AG09309 (cell line): ENCODE measurements at regions not wholly inside any gene's neighbourhood (a gene's known extent, or its start where the extent isn't known, plus 50 kb on each side); places are given as distances from the start of the nearest gene placed in this dataset.

Experiments
- DNase-seq: peaks from one replicate; pipeline ENCODE4 v3.0.0-alpha.2; 2010; ENCODE audit warnings: low read depth
- H3K4me3 ChIP-seq: 2 replicates; pipeline ENCODE4 v1.5.1; 2011; ENCODE audit warnings: mild to moderate bottlenecking, low read depth, low read length, moderate library complexity; ENCODE audit not compliant: control insufficient read depth
- TF ChIP-seq, protein P1 (sequence below): IDR thresholded peaks from 2 replicates; pipeline ENCODE4 v1.5.1; 2011; ENCODE audit warnings: mild to moderate bottlenecking, low read depth, low read length, inconsistent platforms; ENCODE audit not compliant: insufficient read depth, control insufficient read depth; ENCODE audit errors: missing control alignments

DNA sequence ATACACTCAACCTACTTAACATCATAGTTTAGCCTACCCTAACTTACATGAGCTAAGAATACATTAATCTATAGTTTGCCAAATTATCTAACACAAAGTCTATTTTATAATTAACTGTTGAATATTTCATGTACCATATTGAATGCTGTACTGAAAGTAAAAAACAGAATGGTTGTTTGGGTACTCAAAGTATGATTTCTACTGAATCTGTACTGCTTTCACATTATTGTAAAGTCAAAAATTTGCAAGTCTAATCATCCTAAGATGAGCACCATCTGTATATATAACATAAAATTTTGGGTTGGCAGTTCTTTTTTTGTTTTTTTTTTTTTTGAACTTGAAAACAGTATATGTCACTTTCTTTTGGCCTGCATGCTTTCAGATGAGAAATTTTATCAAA is 1212.6 kb downstream of the SLITRK5 start:
- no peak for DNase-seq
- H3K4me3 ChIP-seq = no peak overlapping the region
- TF ChIP-seq, protein P1, sequence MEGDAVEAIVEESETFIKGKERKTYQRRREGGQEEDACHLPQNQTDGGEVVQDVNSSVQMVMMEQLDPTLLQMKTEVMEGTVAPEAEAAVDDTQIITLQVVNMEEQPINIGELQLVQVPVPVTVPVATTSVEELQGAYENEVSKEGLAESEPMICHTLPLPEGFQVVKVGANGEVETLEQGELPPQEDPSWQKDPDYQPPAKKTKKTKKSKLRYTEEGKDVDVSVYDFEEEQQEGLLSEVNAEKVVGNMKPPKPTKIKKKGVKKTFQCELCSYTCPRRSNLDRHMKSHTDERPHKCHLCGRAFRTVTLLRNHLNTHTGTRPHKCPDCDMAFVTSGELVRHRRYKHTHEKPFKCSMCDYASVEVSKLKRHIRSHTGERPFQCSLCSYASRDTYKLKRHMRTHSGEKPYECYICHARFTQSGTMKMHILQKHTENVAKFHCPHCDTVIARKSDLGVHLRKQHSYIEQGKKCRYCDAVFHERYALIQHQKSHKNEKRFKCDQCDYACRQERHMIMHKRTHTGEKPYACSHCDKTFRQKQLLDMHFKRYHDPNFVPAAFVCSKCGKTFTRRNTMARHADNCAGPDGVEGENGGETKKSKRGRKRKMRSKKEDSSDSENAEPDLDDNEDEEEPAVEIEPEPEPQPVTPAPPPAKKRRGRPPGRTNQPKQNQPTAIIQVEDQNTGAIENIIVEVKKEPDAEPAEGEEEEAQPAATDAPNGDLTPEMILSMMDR = no peak

DNA sequence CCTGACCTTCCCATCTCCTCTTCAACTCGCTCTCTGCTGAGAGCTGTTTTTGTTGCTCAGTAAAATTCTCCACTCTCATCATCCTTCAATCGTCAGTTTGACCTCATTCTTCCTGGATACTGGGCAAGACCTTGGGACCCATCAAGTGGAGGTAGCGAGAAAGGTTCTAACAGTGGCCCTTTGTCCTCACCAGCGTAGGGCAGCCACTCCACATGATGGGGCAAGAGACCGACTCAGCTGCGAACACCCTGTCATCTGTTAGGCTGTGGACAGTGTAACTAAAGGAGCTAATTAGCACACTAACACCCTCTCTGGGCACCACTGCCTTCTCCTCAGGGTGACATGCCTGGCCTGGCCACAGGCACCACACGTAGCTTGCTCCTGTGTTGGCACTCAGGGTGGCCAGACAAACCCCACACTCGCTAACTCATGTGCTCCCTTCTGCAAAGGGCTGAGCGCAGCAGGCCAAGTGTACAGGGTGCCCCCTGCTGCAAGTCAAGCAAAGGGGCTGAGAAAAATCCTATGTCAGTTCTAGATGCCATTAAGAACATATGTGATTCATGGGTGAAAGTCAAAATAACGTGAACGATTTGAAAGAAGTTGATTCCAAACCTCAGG is 1216.0 kb downstream of the SLITRK5 start:
- H3K4me3 ChIP-seq = no peak overlapping the region
- DNase-seq = no peak
- TF ChIP-seq, protein P1 = no peak

DNA sequence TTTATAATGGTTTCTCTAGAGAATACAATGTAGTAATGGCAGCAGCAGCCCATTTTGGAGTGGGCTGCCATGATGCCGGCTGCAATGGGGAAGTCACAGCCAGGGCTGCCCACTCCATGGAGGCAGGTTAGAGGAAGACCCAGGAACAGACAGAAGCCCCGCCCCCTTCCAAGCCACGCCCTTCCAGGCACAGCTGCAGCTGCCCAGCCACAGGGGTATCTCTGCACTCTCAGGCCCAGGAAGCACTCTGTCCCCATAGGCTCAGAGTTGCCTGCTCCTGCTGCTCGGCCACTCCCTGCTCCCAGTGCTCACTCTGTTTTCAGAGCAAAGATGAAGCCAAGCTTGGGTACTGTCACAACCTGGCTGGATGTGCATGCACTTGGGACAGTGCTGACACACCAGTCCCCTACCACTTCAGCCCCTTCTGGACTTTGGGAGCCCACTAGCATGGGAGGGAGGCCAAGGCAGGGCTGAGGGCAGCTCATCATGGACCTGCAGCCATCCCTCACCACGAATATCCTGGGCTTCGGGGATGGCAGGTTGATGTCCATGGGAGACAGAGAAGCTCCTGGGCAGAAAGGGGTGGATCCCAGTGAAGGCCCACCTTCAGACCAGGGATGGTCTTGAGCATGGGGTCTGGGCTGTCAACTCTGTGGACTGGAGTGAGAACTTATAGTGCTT is 1224.2 kb downstream of the SLITRK5 start:
- TF ChIP-seq, protein P1 = no peak
- no peak for DNase-seq
- H3K4me3 ChIP-seq = no peak overlapping the region

DNA sequence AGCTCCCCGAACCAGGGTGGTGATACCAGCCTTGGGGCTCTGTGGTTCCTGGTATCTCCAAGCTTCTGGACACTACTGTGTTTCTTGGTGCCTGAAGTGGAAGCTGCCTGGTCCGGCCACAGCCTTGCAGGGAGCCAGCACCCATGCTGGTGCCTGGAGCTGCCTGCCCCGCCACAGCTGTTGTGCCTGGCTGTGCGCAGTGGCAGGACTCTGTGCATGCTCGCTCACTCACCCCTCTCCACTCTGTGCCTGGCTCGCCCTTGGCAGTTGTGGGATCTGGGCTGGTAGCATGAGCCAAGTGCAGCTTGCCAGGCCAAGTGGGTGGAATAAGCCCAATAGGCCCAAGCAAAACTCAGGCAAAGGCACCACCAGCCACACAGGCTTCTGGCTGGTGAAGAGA is 1225.3 kb downstream of the SLITRK5 start:
- DNase-seq = no peak
- H3K4me3 ChIP-seq = no peak overlapping the region
- TF ChIP-seq, protein P1 = no peak

DNA sequence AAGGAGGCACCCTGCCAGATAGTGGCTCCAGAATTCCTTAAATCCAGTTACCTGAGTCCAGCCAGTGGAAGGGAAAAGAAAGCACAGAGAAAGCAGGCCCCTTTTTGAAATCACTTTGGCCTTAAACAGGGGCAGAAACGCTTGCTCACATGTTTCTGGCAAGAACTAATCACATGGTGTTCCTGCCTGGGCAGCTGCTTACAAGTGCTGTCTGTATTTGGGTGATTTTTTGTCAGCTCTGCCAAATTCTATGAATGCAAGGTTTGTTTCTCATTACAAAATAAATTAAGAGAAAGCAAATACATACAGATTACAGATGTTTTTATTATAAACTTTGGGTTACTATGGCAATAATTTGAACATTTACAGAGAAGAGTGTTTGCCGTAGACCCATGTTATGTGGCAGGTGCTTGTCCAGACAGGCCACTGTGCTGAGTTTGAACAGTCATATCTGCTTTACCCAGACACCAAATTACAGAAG is 1237.8 kb downstream of the SLITRK5 start:
- TF ChIP-seq, protein P1 = no peak
- no peak overlapping the region for H3K4me3 ChIP-seq
- no peak for DNase-seq

DNA sequence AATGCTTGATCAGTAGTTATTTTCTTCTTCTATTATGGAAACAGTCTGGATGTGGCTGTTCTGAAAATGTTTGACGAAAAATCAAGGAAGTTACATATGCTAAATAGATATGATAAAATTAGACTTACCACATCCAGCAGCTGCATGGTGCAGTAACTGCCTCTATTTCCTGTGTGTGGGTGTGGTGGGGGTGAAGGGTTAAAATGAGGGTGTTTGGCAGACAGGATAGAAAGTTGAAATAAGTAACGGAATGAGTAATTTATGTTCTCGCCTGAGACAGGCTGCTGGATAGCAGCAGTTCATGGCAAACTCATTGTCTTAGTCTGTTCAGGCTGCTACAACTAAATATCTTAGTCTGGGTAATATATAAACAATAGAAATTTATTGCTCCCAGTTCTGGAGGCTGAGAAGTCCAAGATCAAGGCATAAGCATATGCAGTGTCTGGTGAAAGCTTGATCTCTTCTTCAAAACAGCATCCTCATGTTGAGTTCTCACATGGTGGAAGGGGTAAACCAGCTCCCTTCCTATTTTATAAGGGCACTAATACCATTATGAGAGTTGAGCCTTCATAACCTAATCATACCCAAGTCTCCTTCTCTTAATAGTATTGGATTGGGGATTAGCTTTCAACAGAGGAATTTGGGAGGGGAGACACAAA is 1248.9 kb downstream of the SLITRK5 start:
- H3K4me3 ChIP-seq = no peak overlapping the region
- DNase-seq = no peak
- TF ChIP-seq, protein P1 = no peak
